H9 (cell line): ENCODE measurements at regions not wholly inside any gene's neighbourhood (a gene's known extent, or its start where the extent isn't known, plus 50 kb on each side); places are given as distances from the start of the nearest gene placed in this dataset.

Experiments
- DNase-seq: peaks from one replicate; pipeline ENCODE4 v3.0.0-alpha.2; 2017
- H2AFZ ChIP-seq: one replicate; pipeline ENCODE4 v1.6.1; 2013; ENCODE audit warnings: mild to moderate bottlenecking, low read length, control low read depth, moderate library complexity
- H2AK5ac ChIP-seq: 2 replicates; pipeline ENCODE4 v1.6.1; 2013; ENCODE audit warnings: low read length, control low read depth, mixed read lengths; ENCODE audit not compliant: insufficient read length
- H2BK120ac ChIP-seq: one replicate; pipeline ENCODE4 v1.6.1; 2013; ENCODE audit warnings: low read depth, mild to moderate bottlenecking, low read length, control low read depth, inconsistent platforms; ENCODE audit not compliant: poor library complexity, severe bottlenecking
- H2BK12ac ChIP-seq: 2 replicates; pipeline ENCODE4 v1.6.1; 2013; ENCODE audit warnings: low read length, control low read depth, mixed read lengths, low read depth; ENCODE audit not compliant: insufficient read length
- H2BK15ac ChIP-seq: 2 replicates; pipeline ENCODE4 v1.6.1; 2013; ENCODE audit warnings: low read depth, low read length, control low read depth
- H2BK20ac ChIP-seq: one replicate; pipeline ENCODE4 v1.6.1; 2013; ENCODE audit warnings: low read depth, mild to moderate bottlenecking, low read length, control low read depth, inconsistent platforms; ENCODE audit not compliant: poor library complexity, severe bottlenecking
- H2BK5ac ChIP-seq: 2 replicates; pipeline ENCODE4 v1.6.1; 2013; ENCODE audit warnings: low read length, control low read depth, mixed read lengths; ENCODE audit not compliant: insufficient read length
- H3K14ac ChIP-seq: 2 replicates; pipeline ENCODE4 v1.6.1; 2013; ENCODE audit warnings: low read length, control low read depth; ENCODE audit not compliant: insufficient read depth
- H3K18ac ChIP-seq: 2 replicates; pipeline ENCODE4 v1.6.1; 2013; ENCODE audit warnings: low read depth, mild to moderate bottlenecking, mixed read lengths, low read length, control low read depth; ENCODE audit not compliant: insufficient read length
- H3K23ac ChIP-seq: 2 replicates; pipeline ENCODE4 v1.6.1; 2013; ENCODE audit warnings: low read length, control low read depth, mixed read lengths, low read depth; ENCODE audit not compliant: insufficient read length
- H3K23me2 ChIP-seq: 2 replicates; pipeline ENCODE4 v1.6.1; 2013; ENCODE audit warnings: low read depth, mild to moderate bottlenecking, mixed read lengths, low read length, control low read depth; ENCODE audit not compliant: insufficient read length, poor library complexity, severe bottlenecking
- H3K27ac ChIP-seq: 2 replicates; pipeline ENCODE4 v1.5.1; 2013; ENCODE audit warnings: low read length, control low read depth, mixed read lengths, low read depth; ENCODE audit not compliant: insufficient read length
- H3K27me3 ChIP-seq: 2 replicates; pipeline ENCODE4 v1.6.1; 2013; ENCODE audit warnings: low read length, control low read depth, inconsistent platforms; ENCODE audit not compliant: insufficient read depth
- H3K4ac ChIP-seq: 2 replicates; pipeline ENCODE4 v1.6.1; 2013; ENCODE audit warnings: low read depth, mild to moderate bottlenecking, control low read depth, inconsistent platforms, low read length, moderate library complexity
- H3K4me1 ChIP-seq: 2 replicates; pipeline ENCODE4 v1.6.1; 2013; ENCODE audit warnings: low read length, control low read depth, inconsistent platforms; ENCODE audit not compliant: insufficient read depth
- H3K4me2 ChIP-seq: 2 replicates; pipeline ENCODE4 v1.6.1; 2013; ENCODE audit warnings: low read length, control low read depth, mixed read lengths; ENCODE audit not compliant: insufficient read length, insufficient read depth
- H3K56ac ChIP-seq: 2 replicates; pipeline ENCODE4 v1.6.1; 2013; ENCODE audit warnings: low read depth, mild to moderate bottlenecking, mixed read lengths, low read length, control low read depth; ENCODE audit not compliant: insufficient read length
- H3K79me1 ChIP-seq: 2 replicates; pipeline ENCODE4 v1.6.1; 2013; ENCODE audit warnings: low read depth, mild to moderate bottlenecking, moderate library complexity, low read length, control low read depth, inconsistent platforms; ENCODE audit not compliant: insufficient read depth, poor library complexity, severe bottlenecking
- H3K79me2 ChIP-seq: 2 replicates; pipeline ENCODE4 v1.6.1; 2013; ENCODE audit warnings: low read length, control low read depth, inconsistent platforms; ENCODE audit not compliant: insufficient read depth
- H3K9ac ChIP-seq: 2 replicates; pipeline ENCODE4 v1.6.1; 2013; ENCODE audit warnings: low read length, control low read depth, mixed read lengths; ENCODE audit not compliant: insufficient read length; ENCODE audit errors: extremely low read depth
- H3K9me3 ChIP-seq: one replicate; pipeline ENCODE4 v1.6.1; 2013; ENCODE audit warnings: low read depth, low read length, inconsistent platforms; ENCODE audit not compliant: control insufficient read depth
- H3T11ph ChIP-seq: one replicate; pipeline ENCODE4 v1.6.1; 2013; ENCODE audit warnings: mild to moderate bottlenecking, low read length, control low read depth, inconsistent platforms
- H4K20me1 ChIP-seq: one replicate; pipeline ENCODE4 v1.6.1; 2013; ENCODE audit not compliant: control insufficient read depth, insufficient read length, insufficient read depth
- H4K5ac ChIP-seq: 2 replicates; pipeline ENCODE4 v1.6.1; 2013; ENCODE audit warnings: low read depth, mild to moderate bottlenecking, mixed read lengths, low read length, control low read depth; ENCODE audit not compliant: insufficient read length
- H4K8ac ChIP-seq: replicated peaks from 2 replicates; pipeline ENCODE4 v1.6.1; 2013; ENCODE audit warnings: low read length, control low read depth, mixed read lengths, low read depth; ENCODE audit not compliant: insufficient read length
- H4K91ac ChIP-seq: 2 replicates; pipeline ENCODE4 v1.6.1; 2013; ENCODE audit warnings: low read depth, mild to moderate bottlenecking, moderate library complexity, mixed read lengths, low read length, control low read depth; ENCODE audit not compliant: insufficient read length
- H3K27ac Mint-ChIP-seq, 3 experiments: 2 replicates in 2 of 3; 3 replicates in 1 of 3; pipeline ENCODE4 v1.8.0; 2020 to 2021; ENCODE audit warnings: mixed read lengths in 3 of 3, mild to moderate bottlenecking in 1 of 3, moderate library complexity in 1 of 3
- H3K27me3 Mint-ChIP-seq: 2 replicates; pipeline ENCODE4 v1.8.0; 2021; ENCODE audit warnings: low read depth, mild to moderate bottlenecking, moderate library complexity, mixed read lengths
- H3K36me3 Mint-ChIP-seq, 3 experiments: 2 replicates in 2 of 3; 3 replicates in 1 of 3; pipeline ENCODE4 v1.8.0; 2020 to 2021; ENCODE audit warnings: low read depth in 3 of 3, mixed read lengths in 3 of 3; ENCODE audit not compliant: insufficient read depth in 1 of 3
- H3K4me1 Mint-ChIP-seq, 2 experiments: 2 replicates each; pipeline ENCODE4 v1.8.0; 2020; ENCODE audit warnings: mixed read lengths in 2 of 2
- H3K4me3 Mint-ChIP-seq, 2 experiments: 2 replicates in 1 of 2; 3 replicates in 1 of 2; pipeline ENCODE4 v1.8.0; 2020 to 2021; ENCODE audit warnings: mild to moderate bottlenecking in 2 of 2, mixed read lengths in 2 of 2, moderate library complexity in 1 of 2
- H3K9me3 Mint-ChIP-seq, 2 experiments: 2 replicates in 1 of 2; 3 replicates in 1 of 2; pipeline ENCODE4 v1.8.0; 2020; ENCODE audit warnings: mild to moderate bottlenecking in 2 of 2, mixed read lengths in 2 of 2, moderate library complexity in 1 of 2
- CTCF ChIP-seq: fragments of 200-600 bp; sonication (generic); conservative IDR thresholded peaks from 3 replicates; pipeline ENCODE4 v1.8.0; 2021; ENCODE audit warnings: antibody characterized with exemption, mild to moderate bottlenecking
- WGBS: extraction: QIAGEN DNeasy Blood & Tissue Kit; methylation state at CpG from one replicate; pipeline ENCODE4 v1.1.7; 2013; ENCODE audit warnings: missing lambda C conversion rate, low lambda C conversion rate, mixed read lengths; ENCODE audit not compliant: insufficient read length; ENCODE audit errors: extremely low coverage; 5-methylcytosine and 5-hydroxymethylcytosine counted together

GRCh38 chr14:97543816-97544215 lies 746.6 kb downstream of the VRK1 start:
- Histone ChIP-seq H3K4me2 (no peak overlapping the region), H3K4me1 (no peaks in the 10 kb centered on the region), H4K8ac (no peak overlapping the region), H4K91ac (no peak overlapping the region), H3K23ac (no peak overlapping the region), H3K79me2 (no peaks in the 10 kb centered on the region), H3K14ac (no peak overlapping the region), H3K79me1 (no peaks in the 10 kb centered on the region), H4K20me1 (no peaks in the 10 kb centered on the region), H3T11ph (no peak overlapping the region), H2BK12ac (no peak overlapping the region), H3K27me3 (no peaks in the 10 kb centered on the region), H2BK120ac (no peak overlapping the region), H4K5ac (no peak overlapping the region), H3K4ac (no peak overlapping the region), H3K27ac (no peak overlapping the region), H2AK5ac (no peak overlapping the region), H3K9me3 (no peaks in the 10 kb centered on the region), H3K56ac (no peak overlapping the region), H3K23me2 (no peaks in the 10 kb centered on the region), H3K18ac (no peak overlapping the region), H2AFZ (no peak overlapping the region), H2BK20ac (no peak overlapping the region), H2BK5ac (no peak overlapping the region), H3K9ac (no peak overlapping the region), H2BK15ac (no peak overlapping the region)
- Mint-ChIP-seq H3K36me3 (no peaks in the 10 kb centered on the region; a peak in 1 of 7 replicates), H3K4me3 (no peak overlapping the region), H3K4me1 (no peaks in the 10 kb centered on the region; a peak in 1 of 4 replicates), H3K9me3 (peaks cover 0 to 3% of the 10 kb centered on the region in 2 experiments; a peak in 1 of 5 replicates), H3K27me3 (no peaks in the 10 kb centered on the region), H3K27ac (no peak overlapping the region)
- no peak for TF ChIP-seq CTCF
- DNase-seq: no peak
- no CpG with 5 or more reads among the region's 1 CpG for WGBS
